ENCODE measurements at regions not wholly inside any gene's neighbourhood (a gene's known extent, or its start where the extent isn't known, plus 50 kb on each side); places are given as distances from the start of the nearest gene placed in this dataset.
A peak's percentile ranks its signal among the peaks of the same experiment; 100 is the strongest.
"Not testable (repeated sequence)": the region's sequence is repeated elsewhere in the genome, so short reads cannot be mapped to it uniquely, and the experiment has no call there.

DNA sequence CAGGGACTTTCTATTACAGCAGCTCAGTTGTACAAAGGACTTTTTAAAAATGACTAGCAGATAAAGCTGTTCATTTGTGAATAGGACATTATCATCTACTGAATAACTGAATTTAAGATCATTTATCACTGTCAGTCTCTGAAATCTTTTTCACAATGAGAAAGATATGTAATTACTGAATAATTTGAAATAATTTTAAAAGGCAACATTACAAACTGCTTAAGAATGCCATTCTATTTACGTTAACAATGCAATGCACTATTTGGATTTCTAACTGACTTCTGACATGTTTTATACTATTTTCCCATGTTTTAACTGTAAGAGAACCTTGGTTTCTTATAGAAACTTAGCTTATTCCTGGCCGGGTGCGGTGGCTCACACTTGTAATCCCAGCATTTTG, 2033.0 kb upstream of the PCDH20 start:
- no peak for DNase-seq (ENCODE audit: low spot score)

DNA sequence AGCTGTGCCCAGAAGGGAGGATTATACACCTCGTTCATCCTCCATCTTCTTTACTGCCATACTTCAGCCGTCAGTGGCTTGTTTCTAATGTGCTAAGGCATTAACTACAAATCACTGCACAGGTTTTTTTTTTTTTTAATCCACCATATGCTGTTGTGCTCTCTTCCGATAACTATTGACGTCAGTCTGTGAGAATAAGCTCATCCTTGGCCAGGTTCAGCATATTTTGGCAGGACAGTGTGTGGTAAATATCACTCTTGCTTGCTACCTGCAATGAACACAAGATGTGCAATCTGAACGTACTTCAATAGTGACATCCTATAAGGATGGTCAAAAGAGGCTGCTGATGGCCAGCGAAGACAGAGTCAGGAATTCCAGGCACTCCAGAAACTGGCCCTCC, 2030.7 kb upstream of the PCDH20 start:
- DNase-seq (ENCODE audit: low spot score): no peak

DNA sequence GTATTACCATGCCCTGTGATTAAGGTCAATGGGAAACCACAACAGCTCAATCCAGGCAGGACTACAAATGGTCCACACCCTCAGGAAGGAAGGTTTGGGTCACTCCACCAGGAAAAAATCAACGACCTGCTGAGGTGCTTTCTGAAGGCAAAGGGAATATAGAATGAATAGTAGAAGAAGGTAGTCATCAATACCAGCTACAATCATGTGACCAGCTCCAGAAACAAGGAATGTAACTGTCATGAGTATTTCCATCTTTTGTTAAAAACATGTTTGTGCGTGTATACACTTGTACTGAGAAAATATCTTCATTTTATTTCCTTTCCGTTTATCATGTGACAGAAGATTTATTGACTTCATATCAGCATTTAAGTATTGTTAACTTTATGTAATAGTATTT, 2028.6 kb upstream of the PCDH20 start:
- DNase-seq (ENCODE audit: low spot score): not testable (repeated sequence)

DNA sequence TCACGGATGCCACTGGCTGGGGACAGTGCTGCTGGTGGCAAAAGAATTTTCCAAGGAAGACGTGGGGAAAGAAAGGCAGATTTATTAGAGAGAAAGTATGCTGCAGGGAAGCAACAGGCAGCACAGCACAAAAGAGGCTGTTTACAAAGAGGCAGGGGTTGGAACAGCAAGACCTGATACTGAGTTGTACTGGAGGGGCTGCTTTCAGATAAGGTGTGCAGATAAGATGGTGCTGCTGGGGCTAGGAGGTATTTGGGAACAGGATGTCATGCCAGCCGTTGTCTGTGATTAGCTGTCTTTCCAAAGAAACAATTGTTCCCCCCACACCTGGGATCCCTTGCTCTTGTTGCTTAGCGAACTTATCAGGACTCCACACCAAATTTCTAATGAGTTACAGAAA, 2023.3 kb upstream of the PCDH20 start:
- DNase-seq (ENCODE audit: low spot score): no peak

DNA sequence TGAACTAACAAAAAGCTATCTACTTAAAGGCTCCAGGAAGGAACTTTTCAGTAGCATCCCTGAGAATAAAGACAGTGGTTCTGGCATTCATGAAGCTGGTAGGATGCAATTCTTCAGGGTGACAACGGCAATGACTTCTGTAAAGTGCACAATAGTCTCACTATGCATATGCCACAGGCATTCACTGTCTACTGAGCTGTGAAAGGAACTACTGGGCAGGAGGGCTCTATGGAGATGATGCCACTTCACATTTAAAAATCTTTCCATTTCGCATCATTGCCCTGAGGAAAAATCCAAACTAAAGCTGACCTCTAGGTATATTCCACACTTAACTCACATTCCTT, 2020.6 kb upstream of the PCDH20 start:
- DNase-seq (ENCODE audit: low spot score): no peak

DNA sequence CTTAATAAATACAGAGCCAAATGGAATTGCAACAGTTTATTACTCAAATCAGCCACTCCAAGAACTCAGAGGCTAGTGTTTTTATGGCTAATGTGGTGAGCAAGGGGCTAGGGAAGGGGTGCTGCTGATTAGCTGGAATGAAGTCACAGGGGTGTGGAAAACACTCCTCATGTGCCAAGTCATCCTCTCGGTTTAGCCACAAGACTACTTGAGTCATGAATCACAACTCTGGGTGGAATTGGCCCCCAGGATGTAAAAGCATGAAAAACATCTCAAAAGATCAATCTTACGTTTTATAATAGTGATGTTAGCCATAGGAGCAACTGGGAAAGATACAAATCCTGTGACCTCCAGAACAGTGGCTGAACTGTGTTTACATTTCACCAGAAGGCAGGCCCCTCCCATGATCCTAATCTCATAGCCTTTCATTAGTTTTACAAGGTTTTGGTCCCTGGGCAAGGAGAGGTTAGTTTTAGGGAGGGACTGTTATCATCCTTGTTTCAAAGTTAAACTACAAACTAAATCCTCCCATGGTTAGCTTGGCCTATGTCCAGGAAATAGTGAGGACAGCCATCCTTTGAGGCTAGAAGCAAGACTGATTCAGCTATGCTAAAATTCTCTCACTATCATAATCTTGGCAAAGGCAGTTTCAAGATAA, 2020.1 kb upstream of the PCDH20 start:
- DNase-seq (ENCODE audit: low spot score): peak; percentile 68

DNA sequence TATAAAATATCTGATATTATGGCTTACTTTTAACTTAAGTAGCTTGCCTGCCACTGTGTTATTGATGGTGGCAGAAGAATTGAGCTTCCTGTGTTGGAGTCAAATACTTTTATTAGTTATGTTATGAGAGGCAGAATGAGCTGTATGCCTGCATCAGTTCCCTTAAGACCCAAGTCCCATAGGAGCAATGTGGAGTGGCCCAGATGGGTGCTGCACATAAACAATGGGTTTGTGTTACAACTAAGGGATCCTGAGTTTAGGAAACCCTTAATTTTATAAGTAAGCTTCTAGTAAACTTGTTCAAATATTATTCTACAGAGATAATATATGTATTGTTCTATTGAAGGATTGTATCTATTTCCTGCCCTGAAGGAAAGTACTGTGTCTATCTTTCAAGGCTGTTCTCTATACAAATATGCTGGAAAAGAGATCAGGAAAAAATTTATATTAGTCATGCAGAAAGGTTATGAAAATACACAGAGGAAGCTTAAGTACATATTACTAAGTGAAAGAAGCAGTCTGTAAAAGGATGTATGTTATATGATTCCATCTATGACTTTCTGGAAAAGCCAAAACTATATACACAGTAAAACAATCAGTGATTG, 2018.0 kb upstream of the PCDH20 start:
- DNase-seq (ENCODE audit: low spot score): peak; percentile 16

DNA sequence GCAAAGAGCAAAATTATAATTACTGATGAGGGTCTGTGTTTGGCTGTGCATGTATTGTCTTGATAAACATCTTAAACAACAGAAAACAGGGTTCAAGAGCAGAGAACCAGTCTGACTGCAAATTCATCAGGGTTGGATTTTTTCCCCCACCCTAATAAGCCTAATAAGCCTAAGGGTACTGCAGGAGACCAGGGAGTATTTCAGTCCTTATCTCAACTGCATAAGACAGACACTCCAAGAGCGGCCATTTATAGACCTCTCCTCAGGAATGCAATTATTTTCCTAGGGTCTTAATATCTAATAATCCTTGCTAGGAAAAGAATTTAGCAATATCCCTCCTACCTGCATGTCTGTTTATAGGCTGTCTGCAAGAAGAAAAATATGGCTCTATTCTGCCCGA, 2011.5 kb upstream of the PCDH20 start:
- DNase-seq (ENCODE audit: low spot score): no peak

DNA sequence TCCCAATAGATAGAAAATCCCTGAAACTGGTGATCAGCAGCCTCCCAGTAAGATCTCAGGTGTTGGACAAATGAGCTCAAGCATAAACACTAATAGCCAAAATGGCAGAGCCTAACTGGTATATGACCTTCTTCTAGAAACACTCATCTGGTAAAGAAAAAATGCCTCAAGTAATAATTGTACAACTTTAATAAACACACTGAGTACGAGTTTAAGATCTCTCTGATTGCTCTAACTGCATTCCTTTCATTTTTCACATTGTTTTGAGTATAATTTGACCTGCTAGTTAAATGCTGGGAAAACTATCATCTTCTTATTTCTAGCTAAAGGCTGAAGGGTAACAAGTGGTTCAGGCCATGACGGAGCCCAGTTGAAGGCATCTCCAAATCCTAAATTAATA, 2009.5 kb upstream of the PCDH20 start:
- DNase-seq (ENCODE audit: low spot score): no peak

DNA sequence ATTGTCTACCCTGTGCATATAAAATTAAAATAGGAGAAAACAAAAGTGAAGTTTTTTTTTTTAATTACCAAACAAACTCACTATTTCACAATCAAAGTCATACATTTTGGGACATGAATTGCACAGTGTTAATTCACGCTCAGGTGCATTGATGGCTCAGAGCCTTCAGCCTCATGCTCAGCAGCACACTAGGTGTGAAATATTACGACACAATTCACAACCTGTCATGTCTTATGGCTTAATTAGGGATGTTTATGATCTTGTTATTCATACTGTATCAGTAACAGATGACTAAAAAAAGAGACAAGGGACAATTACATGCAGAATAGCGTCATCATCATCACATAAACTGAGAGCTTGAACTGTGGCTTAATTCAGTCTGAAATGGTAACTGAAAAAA, 2005.5 kb upstream of the PCDH20 start:
- no peak for DNase-seq (ENCODE audit: low spot score)

DNA sequence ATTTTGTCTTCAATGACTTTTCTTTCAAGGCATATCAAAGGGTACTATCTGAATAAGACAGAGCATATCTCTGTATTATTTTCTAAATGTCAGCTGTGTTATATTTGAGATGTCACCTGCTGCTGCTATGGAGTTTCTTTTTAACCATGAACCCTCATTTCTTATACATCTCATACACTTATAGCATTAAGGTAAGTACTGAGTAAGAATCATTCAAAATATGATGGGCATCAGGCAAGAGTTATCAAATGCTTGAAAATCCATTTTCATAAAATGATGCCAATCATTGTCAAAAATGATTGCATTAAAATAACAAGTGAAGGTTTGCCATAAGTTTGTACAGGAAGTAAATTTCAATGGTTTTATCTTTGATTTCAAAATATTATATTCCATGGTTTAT, 2005.0 kb upstream of the PCDH20 start:
- DNase-seq (ENCODE audit: low spot score): no peak

DNA sequence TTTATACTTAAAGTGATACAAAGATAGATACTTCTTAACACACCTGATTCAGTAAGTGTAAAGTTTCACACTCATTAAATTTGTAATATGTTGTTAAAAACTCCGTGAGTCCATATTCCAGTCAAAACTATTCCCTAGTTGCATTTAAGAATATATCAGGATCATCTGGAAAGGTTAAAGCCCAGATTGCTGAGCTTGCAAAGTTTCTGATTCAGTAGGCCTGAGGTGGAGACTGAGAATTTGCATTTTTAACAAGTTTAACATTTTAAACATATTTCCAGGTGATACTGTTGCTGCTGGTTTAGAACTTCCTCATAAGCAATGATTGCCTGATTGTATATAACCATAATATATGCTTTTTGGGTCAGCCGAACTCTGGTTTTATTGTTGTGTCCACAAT, 1998.6 kb upstream of the PCDH20 start:
- DNase-seq (ENCODE audit: low spot score): no peak

DNA sequence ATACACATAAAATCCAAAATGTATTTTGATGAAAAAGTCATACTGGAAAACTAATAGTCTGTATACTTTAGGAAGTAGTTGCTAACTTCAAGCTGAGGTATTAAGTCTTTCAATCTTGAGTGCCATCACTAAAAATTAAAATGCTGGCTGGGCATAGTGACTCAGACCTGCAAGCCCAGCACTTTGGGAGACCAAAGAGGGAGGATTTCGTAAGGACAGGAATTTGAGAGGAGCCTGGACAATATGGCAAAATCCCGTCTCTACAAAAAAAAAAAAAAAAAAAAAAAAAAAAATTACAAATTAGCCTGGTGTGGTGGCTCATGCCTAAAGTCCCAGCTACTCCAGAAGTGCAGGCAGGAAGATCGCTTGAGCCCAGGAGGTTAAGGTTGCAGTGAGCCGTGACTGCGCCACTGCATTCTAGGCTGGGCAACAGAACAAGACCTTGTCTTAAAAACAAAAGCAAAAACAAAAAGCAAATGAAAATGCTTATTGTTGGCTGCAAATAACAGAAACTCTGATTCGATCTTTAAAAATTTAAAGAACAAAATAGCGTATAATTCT, 1994.2 kb upstream of the PCDH20 start:
- DNase-seq (ENCODE audit: low spot score): no peak

DNA sequence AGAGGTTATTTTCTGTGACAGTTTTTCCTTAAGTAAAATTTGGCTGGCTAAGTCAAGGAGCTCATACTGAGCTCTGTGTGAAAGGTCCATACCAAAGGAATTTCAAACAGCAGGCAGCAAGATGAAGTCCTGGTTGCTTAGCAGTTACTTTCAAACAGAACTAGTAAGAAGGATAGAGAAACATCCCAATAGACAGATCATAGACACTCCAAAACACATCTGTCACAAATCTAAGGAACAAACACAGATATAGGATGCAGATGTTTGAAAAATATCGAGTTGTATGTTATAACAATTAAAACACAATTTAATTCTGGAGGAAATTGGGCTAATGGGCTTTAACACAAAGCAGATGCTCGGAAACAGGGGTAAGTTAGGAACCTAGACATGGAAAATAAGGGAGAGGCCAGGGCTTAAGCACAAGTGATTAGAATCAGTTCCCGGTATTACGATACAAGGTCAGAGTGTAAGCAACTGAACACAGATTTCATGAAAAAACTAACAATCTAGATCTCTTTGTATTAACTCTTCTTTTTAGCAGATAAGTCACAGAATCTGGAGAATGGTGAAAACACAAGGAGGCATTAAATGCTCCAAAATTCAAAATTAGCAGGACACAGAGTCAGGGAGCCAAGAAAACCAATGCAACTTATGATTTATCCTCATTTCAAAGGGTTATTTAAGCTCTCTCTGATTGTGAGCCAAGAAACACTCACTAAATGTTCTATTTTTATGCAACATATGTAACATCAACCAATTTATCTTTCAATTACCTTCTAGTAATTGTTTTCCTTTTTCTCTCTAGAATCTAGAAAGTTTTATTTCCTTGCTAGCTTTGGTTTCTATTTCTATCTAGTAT, 1992.9 kb upstream of the PCDH20 start:
- DNase-seq (ENCODE audit: low spot score): no peak

DNA sequence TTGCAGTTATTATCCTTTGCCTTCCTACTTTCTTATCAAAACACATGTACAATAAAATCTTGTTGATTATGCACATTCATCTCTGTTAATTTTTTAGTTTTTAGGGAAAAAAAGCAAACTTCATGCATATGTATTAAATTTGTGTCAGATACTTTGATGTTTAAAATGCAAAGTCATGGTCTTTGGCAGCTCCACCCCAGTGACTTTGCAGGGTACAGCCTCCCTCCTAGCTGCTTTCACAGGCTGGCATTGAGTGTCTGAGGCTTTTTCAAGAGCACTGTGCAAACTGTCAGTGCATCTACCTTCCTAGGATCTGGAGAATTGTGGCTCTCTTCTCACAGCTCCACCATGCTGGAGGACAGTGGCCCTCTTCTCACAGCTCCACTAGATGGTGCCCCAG, 1988.1 kb upstream of the PCDH20 start:
- DNase-seq (ENCODE audit: low spot score): no peak

DNA sequence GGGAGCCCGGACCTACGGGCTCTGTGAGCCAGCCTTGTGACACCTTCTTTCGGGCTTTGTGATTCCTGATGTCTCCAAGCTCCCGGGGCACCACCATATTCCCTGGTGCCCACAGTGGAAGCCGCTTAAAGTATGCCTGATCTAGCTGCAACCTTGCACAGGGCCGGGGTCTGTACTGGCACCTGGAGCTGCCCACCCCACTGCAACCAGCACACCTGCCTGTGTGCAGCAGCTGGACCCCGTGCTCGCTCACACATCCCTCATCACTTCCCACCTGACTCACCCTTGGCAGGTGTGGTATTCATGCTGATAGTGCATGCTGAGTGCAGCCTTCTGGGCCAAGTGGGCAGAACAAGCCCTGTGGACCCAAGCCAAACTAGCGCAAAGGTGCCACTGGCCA, 1981.1 kb upstream of the PCDH20 start:
- DNase-seq (ENCODE audit: low spot score): no peak

DNA sequence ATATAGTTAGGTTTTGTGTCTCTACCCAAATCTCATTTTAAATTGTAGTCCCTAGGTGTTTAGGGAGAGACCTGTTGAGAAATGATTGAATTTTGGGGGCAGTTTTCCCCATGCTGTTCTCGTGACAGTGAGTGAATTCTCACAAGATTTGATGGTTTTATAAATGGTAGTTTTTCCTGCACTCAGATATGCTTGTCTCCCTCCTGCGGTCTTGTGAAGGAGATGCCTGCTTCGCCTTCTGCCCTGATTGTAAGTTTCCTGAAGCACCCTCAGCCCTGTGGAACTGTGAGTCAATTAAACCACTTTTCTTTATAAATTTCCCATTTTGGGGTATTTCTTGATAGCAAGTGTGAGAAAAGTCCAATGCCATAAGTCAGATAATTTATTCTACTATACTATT, 1977.5 kb upstream of the PCDH20 start:
- DNase-seq (ENCODE audit: low spot score): no peak

DNA sequence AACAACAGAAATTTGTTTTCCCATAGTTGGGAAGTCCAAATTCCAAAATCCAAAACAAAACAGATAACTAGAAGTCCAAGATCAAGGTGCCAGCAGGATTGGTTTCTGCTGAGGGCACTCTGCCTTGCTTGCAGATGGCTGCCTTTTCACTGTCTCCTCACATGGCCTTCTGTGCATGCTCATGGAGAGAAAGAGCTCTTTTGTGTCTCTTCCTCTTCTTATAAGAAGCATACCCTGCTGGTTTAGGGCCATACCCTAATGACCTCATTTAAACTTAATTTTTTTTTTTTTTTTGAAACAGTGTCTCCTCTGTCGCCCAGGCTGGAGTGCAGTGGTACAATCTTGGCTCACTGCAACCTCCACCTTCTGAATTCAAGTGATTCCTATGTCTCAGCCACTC, 1974.1 kb upstream of the PCDH20 start:
- DNase-seq (ENCODE audit: low spot score): no peak

DNA sequence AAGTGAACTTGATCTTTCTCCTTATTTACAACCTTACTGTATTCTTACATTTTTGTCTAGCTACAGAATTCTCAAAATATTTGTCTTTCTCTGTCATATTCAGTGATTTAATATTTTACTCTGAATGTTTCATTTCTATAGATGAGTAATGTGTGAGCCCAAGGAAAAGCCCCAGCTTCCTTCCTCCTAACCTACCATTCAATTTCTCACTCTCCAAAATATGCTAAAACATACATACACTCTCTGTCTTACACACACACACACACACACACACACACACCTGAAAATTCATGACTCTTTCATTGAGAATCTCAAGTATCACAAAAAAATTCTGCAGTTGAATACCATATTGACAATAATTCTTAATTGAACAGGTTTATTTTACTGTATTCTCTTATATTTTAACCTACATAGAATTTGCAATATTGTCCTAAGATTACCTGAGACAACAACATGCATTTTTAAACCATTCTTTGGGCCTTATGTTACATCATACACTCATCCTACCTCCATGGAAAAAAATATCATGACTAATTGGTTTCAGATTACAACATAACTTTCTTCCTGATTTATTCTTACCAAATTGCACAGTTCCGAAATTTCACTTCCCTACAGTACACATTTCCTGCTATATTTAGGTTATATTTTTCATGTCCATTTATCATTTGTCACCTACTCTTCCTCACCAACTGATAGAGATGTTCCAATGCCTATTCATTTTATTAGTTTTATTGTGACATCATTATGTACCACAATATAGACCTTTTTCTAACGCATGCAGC, 1965.6 kb upstream of the PCDH20 start:
- DNase-seq (ENCODE audit: low spot score): no peak

DNA sequence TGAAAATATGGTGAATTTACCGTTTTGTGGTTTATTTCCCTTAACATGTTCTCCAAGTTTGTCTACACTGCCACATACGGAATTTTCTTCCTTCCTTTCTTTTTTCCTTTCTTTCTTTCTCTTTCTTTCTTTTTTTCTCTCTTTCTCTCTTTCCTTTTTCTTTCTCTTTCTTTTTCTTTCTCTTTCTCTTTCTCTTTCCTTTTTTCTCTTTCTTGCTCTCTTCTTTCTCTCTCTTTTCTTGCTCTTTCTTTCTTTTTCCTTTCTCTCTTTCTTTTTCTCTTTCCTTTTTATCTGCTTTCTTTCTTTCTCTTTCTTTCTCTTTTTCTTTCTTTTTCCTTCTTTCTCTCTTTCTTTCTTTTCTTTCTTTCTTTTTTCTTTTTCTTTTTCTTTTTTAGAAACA, 1962.3 kb upstream of the PCDH20 start:
- DNase-seq (ENCODE audit: low spot score): no peak

DNA sequence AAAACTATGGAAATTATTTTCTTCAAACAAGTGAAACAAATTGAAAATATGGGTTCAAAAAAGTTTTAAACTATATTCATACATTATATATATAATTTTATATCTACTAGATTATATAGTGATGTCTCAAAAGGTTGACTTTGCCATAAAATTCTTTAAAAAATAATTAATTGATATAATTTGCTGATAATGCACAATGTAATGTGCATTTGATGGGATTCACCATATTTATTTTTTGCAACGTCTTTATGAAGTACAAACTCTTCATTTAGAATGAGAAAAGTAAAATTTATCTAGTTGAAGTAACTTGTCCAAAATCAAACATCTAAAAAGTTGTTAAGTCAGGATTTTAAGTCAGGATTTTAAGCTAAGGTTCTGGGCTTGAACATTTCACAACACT, 1954.5 kb upstream of the PCDH20 start:
- no peak for DNase-seq (ENCODE audit: low spot score)

All from HT-29 (cell line).